LoVo (cell line): ENCODE measurements at regions not wholly inside any gene's neighbourhood (a gene's known extent, or its start where the extent isn't known, plus 50 kb on each side); places are given as distances from the start of the nearest gene placed in this dataset.
A peak's percentile ranks its signal among the peaks of the same experiment; 100 is the strongest.
"Not testable (repeated sequence)": the region's sequence is repeated elsewhere in the genome, so short reads cannot be mapped to it uniquely, and the experiment has no call there.

Source experiments
- DNase-seq: peaks from one replicate; pipeline ENCODE4 v3.0.0-alpha.2; 2016; ENCODE audit warnings: low spot score

GRCh38 chr17:83192161-83192788, 112.9 kb downstream of the METRNL start:
- no peak for DNase-seq

- DNase-seq: not testable (repeated sequence)
Observed at GRCh38 chr17:83192789-83193335, 113.5 kb downstream of the METRNL start.

GRCh38 chr17:83193336-83194185, 114.2 kb downstream of the METRNL start:
- DNase-seq: peak; percentile 50

GRCh38 chr17:83194186-83194561, 114.8 kb downstream of the METRNL start:
- no peak for DNase-seq

- no peak for DNase-seq
Observed at GRCh38 chr17:83194761-83195329, 115.4 kb downstream of the METRNL start.

GRCh38 chr17:83195330-83196023, 116.1 kb downstream of the METRNL start:
- DNase-seq: no peak

GRCh38 chr17:83196024-83196365, 116.6 kb downstream of the METRNL start:
- DNase-seq: no peak

GRCh38 chr17:83196366-83196765, 117.0 kb downstream of the METRNL start:
- DNase-seq: no peak

GRCh38 chr17:83196973-83197880, 117.8 kb downstream of the METRNL start:
- DNase-seq: no peak

GRCh38 chr17:83198366-83199341, 119.2 kb downstream of the METRNL start:
- no peak for DNase-seq

GRCh38 chr17:83199500-83200201, 120.2 kb downstream of the METRNL start:
- no peak for DNase-seq

GRCh38 chr17:83200231-83200699, 120.9 kb downstream of the METRNL start:
- no peak for DNase-seq

GRCh38 chr17:83200751-83201150, 121.3 kb downstream of the METRNL start:
- no peak for DNase-seq

- DNase-seq: no peak
Observed at GRCh38 chr17:83201206-83202001, 122.0 kb downstream of the METRNL start.

- DNase-seq: no peak
Observed at GRCh38 chr17:83202002-83203000, 122.9 kb downstream of the METRNL start.

GRCh38 chr17:83203073-83203471, 123.7 kb downstream of the METRNL start:
- no peak for DNase-seq
